Stimulated activated CD4-positive, alpha-beta T cell treated with anti-CD3 and anti-CD28 coated beads, Interleukin-4, amount 100 ng/mL, for 48 hours (primary cell): ENCODE measurements at regions not wholly inside any gene's neighbourhood (a gene's known extent, or its start where the extent isn't known, plus 50 kb on each side); places are given as distances from the start of the nearest gene placed in this dataset.
"Not testable (repeated sequence)": the region's sequence is repeated elsewhere in the genome, so short reads cannot be mapped to it uniquely, and the experiment has no call there.

Experiments
- DNase-seq, 2 donors: peaks; one replicate each; pipeline ENCODE4 v3.0.0-alpha.2; 2020; ENCODE audit warnings: low read depth in 2 of 2

DNA sequence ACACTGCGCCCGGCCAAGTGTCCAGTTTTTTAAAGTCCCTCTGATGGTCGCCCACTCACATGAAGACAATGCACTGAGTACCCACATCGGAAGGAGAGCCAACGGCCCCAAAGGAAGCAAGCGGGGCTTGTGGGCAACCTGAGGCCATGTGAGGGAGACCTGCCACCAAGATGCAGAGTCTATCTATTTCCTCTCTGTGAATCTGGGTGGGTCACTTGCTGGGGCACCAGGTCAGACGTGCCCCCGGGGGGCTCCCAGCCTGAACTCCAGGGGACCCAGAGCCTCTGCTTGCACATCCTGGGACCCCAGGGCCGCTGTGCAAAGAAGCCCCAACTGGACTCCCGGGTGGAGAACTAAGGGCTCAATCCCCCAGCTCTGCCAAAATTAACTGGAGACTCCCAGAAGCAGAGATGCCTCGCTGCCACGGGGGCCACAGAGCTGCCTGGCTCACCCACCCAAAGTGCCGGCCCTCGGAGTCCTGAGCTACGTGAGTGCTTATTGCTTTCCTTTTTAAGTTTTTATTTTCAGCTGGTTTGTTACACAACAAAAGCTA is 106.4 kb downstream of the BRD1 start:
- DNase-seq = no peak

DNA sequence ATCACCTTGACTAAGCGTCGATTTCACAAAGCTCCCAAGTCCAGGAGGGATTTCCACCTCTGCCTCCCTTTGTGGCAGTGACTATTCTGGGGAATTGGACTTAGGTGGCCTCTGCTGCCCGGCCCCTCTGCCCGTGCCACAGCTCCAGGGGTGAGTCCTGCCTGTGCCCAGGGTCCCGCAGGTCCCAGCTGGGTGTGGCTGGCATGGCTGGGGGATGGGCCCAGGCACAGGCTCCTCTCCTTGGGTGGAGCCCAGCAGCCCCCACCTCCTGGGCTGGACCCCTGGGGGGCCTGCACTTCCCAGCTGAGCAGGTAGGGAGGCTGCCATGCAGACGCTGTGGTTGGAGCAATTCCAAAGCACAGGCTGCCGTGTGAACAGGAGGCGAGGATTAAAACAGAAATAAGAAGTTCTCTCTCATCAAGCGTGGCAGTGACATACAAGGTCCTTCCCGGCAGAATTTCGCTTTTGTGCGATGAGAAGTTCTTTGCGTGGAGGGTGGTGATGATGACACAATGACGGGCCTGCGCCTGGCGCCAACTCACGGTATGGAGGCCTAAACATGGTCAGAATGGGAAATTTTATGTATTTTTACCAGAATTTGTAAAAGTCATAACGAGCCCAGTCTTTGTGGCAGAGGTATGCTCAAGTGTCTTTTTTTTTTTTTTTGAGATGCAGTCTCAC is 107.3 kb downstream of the BRD1 start:
- no peak for DNase-seq

DNA sequence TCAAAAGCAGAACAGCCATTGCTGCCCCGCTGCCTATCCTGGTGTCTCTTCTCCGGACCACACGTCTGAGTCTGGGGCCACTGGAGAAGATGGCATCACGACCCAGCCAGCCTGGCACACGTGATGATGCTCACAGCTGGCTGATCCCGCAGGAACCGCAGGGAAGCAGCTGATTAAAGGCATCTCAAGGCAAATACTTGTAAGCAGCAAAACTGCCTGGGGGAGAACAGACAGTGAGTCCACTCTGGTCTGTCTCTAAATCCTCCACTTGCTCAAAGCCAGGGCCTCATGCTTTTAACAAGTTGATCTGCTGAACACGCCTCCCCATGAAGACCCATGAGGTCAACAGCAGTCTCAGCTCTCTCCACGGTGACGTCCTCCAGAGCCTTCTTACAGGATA is 108.6 kb downstream of the BRD1 start:
- DNase-seq = no peak

DNA sequence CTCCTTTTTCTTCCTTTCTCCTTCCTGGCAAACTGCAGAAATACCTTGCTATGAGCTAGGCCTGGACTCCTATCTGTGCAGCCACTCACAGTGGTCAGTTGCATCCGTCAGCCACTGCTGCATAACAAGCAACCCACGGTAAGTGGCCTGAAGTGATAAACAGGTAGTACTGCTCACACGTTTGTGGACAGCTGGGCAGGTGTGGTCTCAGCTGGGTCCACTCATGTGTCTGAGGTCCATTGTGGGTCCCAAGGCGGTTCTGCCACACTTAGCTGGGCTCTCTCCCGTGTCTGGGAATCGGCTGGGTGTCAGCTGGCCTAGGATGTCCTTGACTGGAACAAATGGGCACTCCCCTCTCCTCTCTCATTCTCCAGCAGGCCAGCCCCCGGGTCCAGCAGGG is 109.3 kb downstream of the BRD1 start:
- DNase-seq = no peak

GRCh38 chr22:49717322-49717919 is 110.3 kb downstream of the BRD1 start:
- DNase-seq = no peak

- no peak for DNase-seq
These were observed 111.2 kb downstream of the BRD1 start for GRCh38 chr22:49716441-49716840.

DNA sequence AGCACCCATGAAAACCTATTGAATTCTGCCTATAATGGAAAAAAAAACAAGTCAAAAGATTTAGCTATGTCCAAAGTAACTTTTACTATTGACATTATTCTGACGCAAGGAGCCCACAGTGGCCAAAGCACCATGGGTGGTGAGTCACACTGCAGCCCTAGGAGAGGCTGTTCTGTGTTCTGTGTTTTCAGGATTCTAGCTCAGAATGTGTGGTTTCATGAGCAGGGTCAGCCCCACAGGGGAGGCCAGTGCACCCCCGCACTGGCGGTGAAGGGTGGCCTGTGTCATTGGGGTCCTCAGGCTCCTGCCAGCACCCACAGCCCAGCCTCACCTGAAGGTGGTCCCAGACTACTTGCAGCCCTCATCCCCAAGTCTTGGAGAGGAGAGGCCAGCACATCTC is 112.2 kb downstream of the BRD1 start:
- no peak for DNase-seq

GRCh38 chr22:49713003-49713402 is 114.7 kb downstream of the BRD1 start:
- no peak for DNase-seq

GRCh38 chr22:49712195-49712791 is 115.4 kb downstream of the BRD1 start:
- no peak for DNase-seq

GRCh38 chr22:49710746-49711145 is 116.9 kb downstream of the BRD1 start:
- no peak for DNase-seq

GRCh38 chr22:49709464-49709863 is 118.2 kb downstream of the BRD1 start:
- DNase-seq = no peak

DNA sequence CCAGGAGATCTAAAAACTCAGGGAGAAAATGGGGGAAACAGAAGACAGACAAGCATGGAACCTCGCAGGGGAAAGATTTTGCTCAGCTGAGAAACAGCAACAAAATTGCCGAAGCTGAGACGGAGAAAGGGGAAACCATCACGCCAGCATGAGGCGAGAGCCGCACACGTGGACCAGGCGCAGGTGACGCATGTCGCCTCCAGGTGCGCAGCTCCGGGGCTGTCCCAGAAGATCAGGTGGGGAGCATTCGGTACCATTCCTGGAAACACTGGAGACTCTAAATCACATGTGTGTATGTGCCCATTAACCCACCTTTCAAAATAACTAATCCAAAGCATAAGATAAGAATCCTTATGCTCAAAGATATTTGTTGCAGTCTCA is 121.7 kb downstream of the BRD1 start:
- no peak for DNase-seq

- DNase-seq = no peak
These were observed 122.3 kb downstream of the BRD1 start for GRCh38 chr22:49705216-49705971.

DNA sequence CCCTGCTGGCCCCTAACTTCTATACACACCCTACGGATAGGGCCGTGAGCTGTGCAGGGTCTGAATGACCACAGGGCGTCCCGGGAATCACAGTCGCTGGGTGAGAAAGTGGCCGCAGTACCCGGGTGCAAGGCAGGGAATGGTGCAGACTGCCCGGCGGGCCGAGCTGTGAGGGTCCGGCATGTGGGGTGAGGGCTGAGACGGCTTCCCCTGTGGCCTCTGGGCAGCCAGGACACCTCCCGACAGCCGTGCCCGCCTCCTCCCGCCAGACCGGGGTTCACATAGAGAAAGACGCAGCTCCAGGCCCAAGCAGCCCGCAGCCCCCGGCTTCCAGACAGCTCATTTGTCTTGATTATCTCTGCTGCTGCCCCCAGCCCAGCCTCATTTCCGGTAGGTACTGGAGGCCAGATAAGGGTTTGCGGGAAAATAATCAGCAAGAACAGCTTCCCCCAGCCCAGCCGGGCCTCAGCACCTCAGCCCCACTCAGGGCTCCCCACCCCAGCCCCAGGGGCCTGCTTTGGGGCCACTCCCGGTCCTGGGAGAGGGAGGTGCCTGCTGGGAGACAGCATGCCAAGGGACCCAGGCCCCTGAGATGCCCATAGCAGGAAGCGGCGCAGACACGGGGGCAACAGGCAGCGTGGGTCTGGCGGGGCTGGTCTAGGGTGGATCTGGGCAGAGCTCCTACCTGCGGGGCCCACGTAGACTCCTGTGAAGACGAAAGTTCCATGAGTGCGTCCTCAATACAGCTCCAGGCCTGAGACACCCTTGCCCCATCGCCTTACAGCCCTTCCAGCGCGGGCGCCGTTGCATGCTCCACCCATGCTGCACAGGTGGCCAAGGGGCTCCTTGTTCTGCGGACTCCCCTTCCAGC is 123.1 kb downstream of the BRD1 start:
- no peak for DNase-seq

- DNase-seq = no peak
These were observed 123.7 kb downstream of the BRD1 start for GRCh38 chr22:49703990-49704344.

DNA sequence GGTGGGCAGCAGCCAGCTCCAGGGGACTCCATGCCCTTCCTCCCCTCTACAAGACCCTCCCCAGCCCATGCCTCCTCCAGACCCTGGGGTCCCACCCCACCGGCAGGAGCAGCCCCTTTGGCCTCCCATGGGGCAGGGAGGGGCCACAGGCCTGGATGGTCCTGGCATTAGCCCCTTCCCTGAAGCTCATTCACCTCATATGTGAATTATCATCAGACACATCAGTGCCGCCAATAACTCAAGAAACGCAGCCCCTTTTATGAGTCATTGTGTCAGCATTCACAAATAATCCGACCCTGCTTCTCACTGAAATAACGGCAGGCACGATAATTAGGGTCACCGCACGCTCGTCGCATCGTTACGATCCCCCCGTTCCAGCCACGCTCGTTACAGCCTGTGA is 124.2 kb downstream of the BRD1 start:
- DNase-seq = no peak

- no peak for DNase-seq
These were observed 125.6 kb downstream of the BRD1 start for GRCh38 chr22:49702068-49702397.

- no peak for DNase-seq
These were observed 126.1 kb downstream of the BRD1 start for GRCh38 chr22:49701380-49702067.

DNA sequence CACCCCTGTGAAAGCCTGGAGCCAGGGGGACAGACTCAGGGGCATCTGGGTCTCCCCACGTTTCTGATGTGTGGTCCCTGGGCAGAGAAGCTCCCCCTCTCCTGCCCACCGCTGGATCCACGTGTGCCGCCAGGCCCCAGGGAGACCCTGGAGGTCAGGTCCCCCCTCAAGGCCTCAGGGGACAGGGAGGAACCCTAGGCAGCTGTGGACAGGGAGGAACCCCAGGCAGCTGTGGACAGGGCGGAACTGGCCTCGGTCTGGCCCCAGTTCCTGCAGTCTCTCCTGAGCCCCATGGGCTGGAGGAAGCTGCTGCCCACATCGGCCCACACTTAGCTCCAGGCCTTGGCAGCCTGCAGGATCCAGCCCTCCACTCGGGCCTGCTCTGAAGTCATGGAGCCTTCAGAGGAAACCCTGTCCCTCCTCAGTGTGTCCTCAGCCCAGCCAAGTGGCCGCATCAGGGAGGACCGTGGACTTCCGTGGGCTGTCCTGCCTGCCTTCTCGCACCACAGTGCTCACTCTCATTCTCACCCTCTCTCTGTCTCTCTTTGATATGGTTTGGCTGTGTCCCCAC is 127.7 kb downstream of the BRD1 start:
- DNase-seq = no peak

- DNase-seq = no peak
These were observed 128.2 kb downstream of the BRD1 start for GRCh38 chr22:49699476-49699875.

- DNase-seq = not testable (repeated sequence)
These were observed 129.1 kb downstream of the BRD1 start for GRCh38 chr22:49698616-49699015.
